A673 (cell line): ENCODE measurements at regions not wholly inside any gene's neighbourhood (a gene's known extent, or its start where the extent isn't known, plus 50 kb on each side); places are given as distances from the start of the nearest gene placed in this dataset.

Experiments
- BruUV-seq: library from RNA; stranded (reverse); fragments of 400-500 nt; replicated peaks from 2 replicates; lab custom pipeline; 2021; lab: Mats Ljungman, UMichigan
- CTCF ChIA-PET: fragments of 300-600 bp; sonication (Branson Sonifier 250); formaldehyde crosslinking; loops from one replicate; lab custom pipeline; 2022; ENCODE audit warnings: antibody characterized with exemption; lab: Charles Lee
- POLR2A ChIA-PET: fragments of 300-600 bp; sonication (Branson Sonifier 250); formaldehyde crosslinking; loops from one replicate; lab custom pipeline; 2022; ENCODE audit warnings: antibody characterized with exemption; ENCODE audit not compliant: low non-redundant PET; lab: Charles Lee
- DNase-seq: peaks from one replicate; pipeline ENCODE4 v3.0.0-alpha.2; 2015; ENCODE audit warnings: low spot score
- H3K27ac ChIP-seq: fragments of 200-600 bp; sonication (generic); 2 replicates; pipeline ENCODE4 v1.5.1; 2016; ENCODE audit warnings: mixed run types, low read depth, mild to moderate bottlenecking, mixed read lengths, antibody characterized with exemption, low read length; ENCODE audit not compliant: poor library complexity, severe bottlenecking
- H3K27me3 ChIP-seq: fragments of 200-600 bp; sonication (generic); replicated peaks from 2 replicates; pipeline ENCODE4 v1.6.1; 2017; ENCODE audit warnings: mixed run types, low read depth, mild to moderate bottlenecking, mixed read lengths, antibody characterized with exemption, low read length; ENCODE audit not compliant: insufficient read depth, poor library complexity
- H3K36me3 ChIP-seq: fragments of 200-600 bp; sonication (generic); 2 replicates; pipeline ENCODE4 v1.6.1; 2016; ENCODE audit warnings: mixed run types, mild to moderate bottlenecking, mixed read lengths, antibody characterized with exemption, low read length; ENCODE audit not compliant: insufficient read depth, poor library complexity, severe bottlenecking
- H3K4me1 ChIP-seq: fragments of 200-600 bp; sonication (generic); 2 replicates; pipeline ENCODE4 v1.6.1; 2017; ENCODE audit warnings: mixed run types, mild to moderate bottlenecking, mixed read lengths, antibody characterized with exemption, low read length; ENCODE audit not compliant: insufficient read depth, poor library complexity, severe bottlenecking
- H3K4me3 ChIP-seq: fragments of 200-600 bp; sonication (generic); 2 replicates; pipeline ENCODE4 v1.5.1; 2016; ENCODE audit warnings: low read depth, mixed run types, mild to moderate bottlenecking, mixed read lengths, low read length; ENCODE audit not compliant: poor library complexity, severe bottlenecking
- H3K9me3 ChIP-seq: fragments of 200-600 bp; sonication (generic); 2 replicates; pipeline ENCODE4 v1.6.1; 2016; ENCODE audit warnings: mixed run types, low read depth, mild to moderate bottlenecking, mixed read lengths, antibody characterized with exemption, low read length; ENCODE audit not compliant: poor library complexity, severe bottlenecking
- CTCF ChIP-seq: fragments of 300-800, 200-600 bp; sonication (generic); conservative IDR thresholded peaks from 2 replicates; pipeline ENCODE4 v1.5.1; 2017; ENCODE audit warnings: low read depth, mild to moderate bottlenecking, antibody characterized with exemption, low read length, moderate library complexity, mixed read lengths
- EZH2 ChIP-seq: fragments of 200-600 bp; sonication (generic); IDR thresholded peaks from 2 replicates; pipeline ENCODE4 v1.6.1; 2017; ENCODE audit warnings: borderline replicate concordance, low read depth, mild to moderate bottlenecking, mixed read lengths, antibody characterized with exemption, low read length; ENCODE audit not compliant: poor library complexity, severe bottlenecking
- intact Hi-C: fragments of 100-400 bp; cut with micrococcal nuclease; formaldehyde crosslinking; loops from one replicate; pipeline ENCODE4 v1.10.0; 2022; ENCODE audit not compliant: unreplicated experiment

GRCh38 chr6:54018722-54019121 lies 92.5 kb upstream of the MLIP start:
- ChIA-PET CTCF (no interaction called here), POLR2A (no interaction called here)
- no peaks in the 10 kb centered on the region for H3K9me3 ChIP-seq
- H3K4me3 ChIP-seq: no peak overlapping the region
- no peaks in the 10 kb centered on the region for H3K27me3 ChIP-seq
- no TSS peak for BruUV-seq
- TF ChIP-seq CTCF: no peak
- no peak for TF ChIP-seq EZH2
- DNase-seq: no peak
- intact Hi-C loops: no loop called here
- no peaks in the 10 kb centered on the region for H3K36me3 ChIP-seq
- no peak overlapping the region for H3K27ac ChIP-seq
- peaks cover 13% of the 10 kb centered on the region for H3K4me1 ChIP-seq

- Histone ChIP-seq H3K4me3 (no peak overlapping the region), H3K27ac (no peak overlapping the region), H3K36me3 (no peaks in the 10 kb centered on the region), H3K27me3 (no peaks in the 10 kb centered on the region), H3K9me3 (no peaks in the 10 kb centered on the region), H3K4me1 (peaks cover 13% of the 10 kb centered on the region)
- no peak for DNase-seq
- intact Hi-C loops: no loop called here
- CTCF ChIA-PET: no interaction called here
- POLR2A ChIA-PET: no interaction called here
- BruUV-seq: no TSS peak
- TF ChIP-seq CTCF (no peak), EZH2 (no peak)
Measured at GRCh38 chr6:54019860-54020259, 91.4 kb upstream of the MLIP start.

- intact Hi-C loops: no loop called here
- Histone ChIP-seq H3K27ac (no peak overlapping the region), H3K4me3 (no peak overlapping the region), H3K36me3 (no peaks in the 10 kb centered on the region), H3K4me1 (peaks cover 13% of the 10 kb centered on the region), H3K27me3 (no peaks in the 10 kb centered on the region), H3K9me3 (no peaks in the 10 kb centered on the region)
- peak; percentile 37 for DNase-seq
- ChIA-PET CTCF (no interaction called here), POLR2A (no interaction called here)
- TF ChIP-seq CTCF (no peak), EZH2 (no peak)
- BruUV-seq: no TSS peak
Measured at GRCh38 chr6:54020334-54020733, 90.9 kb upstream of the MLIP start.
